Testis (tissue), 2 donors: ENCODE measurements at regions not wholly inside any gene's neighbourhood (a gene's known extent, or its start where the extent isn't known, plus 50 kb on each side); places are given as distances from the start of the nearest gene placed in this dataset.

Source experiments
- CTCF ChIP-seq, 3 experiments: fragments of 450-650 bp in 2 of 3; fragments of 200-600 bp in 1 of 3; sonication (generic) in 1 of 3; IDR thresholded peaks; one replicate each; pipeline ENCODE4 v1.5.1; 2016 to 2019; ENCODE audit warnings: antibody characterized with exemption in 3 of 3, mild to moderate bottlenecking in 2 of 3, moderate library complexity in 1 of 3
- POLR2A ChIP-seq: fragments of 450-650 bp; IDR thresholded peaks from one replicate; pipeline ENCODE4 v1.6.1; 2017; ENCODE audit warnings: antibody characterized with exemption, mild to moderate bottlenecking, moderate library complexity

- TF ChIP-seq CTCF (IDR thresholded peaks at IDR 0.05), result no peak
- no peak for TF ChIP-seq POLR2A
Measured at GRCh38 chr10:62959553-62959952, 143.4 kb upstream of the EGR2 start.
